ENCODE measurements at regions not wholly inside any gene's neighbourhood (a gene's known extent, or its start where the extent isn't known, plus 50 kb on each side); places are given as distances from the start of the nearest gene placed in this dataset.

DNA sequence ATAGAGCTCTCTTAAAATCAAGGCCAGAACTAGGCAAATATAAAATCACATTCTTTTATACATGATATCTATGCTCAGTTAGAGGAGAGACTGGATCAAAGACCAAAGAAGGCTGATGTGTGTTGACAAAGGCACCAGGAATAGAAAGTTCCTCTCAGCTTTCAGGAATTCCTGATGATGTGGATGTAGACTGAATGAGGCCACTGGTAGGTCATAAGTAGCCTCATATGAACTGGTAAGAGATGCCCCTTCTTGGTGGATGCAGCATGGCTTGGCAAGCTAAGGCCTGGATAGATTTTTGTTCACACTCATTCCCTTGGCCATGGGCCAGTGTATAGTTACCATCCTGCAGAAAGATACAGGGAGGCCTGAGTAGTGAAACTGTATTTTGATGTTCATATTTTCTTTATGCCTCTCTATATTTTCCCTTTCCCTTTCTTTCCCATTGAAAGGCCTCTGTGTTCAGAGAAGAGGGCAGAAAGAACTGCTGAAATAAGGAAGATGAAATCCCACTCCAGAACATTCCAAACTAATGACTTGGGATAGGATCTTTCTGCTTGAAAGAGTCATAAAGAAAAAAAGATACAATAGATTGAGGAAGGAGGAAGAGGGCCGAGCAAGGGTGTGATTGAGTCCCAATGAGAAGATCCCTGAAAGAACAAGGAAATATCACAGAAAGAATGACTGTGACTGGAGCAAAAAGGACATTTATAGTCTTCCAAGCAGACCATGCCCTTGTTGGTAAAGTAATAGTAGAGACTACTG, 2182.7 kb upstream of the PIK3C3 start:
- TF ChIP-seq, protein P1, sequence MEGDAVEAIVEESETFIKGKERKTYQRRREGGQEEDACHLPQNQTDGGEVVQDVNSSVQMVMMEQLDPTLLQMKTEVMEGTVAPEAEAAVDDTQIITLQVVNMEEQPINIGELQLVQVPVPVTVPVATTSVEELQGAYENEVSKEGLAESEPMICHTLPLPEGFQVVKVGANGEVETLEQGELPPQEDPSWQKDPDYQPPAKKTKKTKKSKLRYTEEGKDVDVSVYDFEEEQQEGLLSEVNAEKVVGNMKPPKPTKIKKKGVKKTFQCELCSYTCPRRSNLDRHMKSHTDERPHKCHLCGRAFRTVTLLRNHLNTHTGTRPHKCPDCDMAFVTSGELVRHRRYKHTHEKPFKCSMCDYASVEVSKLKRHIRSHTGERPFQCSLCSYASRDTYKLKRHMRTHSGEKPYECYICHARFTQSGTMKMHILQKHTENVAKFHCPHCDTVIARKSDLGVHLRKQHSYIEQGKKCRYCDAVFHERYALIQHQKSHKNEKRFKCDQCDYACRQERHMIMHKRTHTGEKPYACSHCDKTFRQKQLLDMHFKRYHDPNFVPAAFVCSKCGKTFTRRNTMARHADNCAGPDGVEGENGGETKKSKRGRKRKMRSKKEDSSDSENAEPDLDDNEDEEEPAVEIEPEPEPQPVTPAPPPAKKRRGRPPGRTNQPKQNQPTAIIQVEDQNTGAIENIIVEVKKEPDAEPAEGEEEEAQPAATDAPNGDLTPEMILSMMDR (IDR thresholded peaks at IDR 0.05): no peak
- TF ChIP-seq POLR2A (IDR thresholded peaks at IDR 0.05): no peak
